AG09309 (cell line): ENCODE measurements at regions not wholly inside any gene's neighbourhood (a gene's known extent, or its start where the extent isn't known, plus 50 kb on each side); places are given as distances from the start of the nearest gene placed in this dataset.

Experiments
- DNase-seq: peaks from one replicate; pipeline ENCODE4 v3.0.0-alpha.2; 2010; ENCODE audit warnings: low read depth
- H3K4me3 ChIP-seq: 2 replicates; pipeline ENCODE4 v1.5.1; 2011; ENCODE audit warnings: mild to moderate bottlenecking, low read depth, low read length, moderate library complexity; ENCODE audit not compliant: control insufficient read depth
- CTCF ChIP-seq: IDR thresholded peaks from 2 replicates; pipeline ENCODE4 v1.5.1; 2011; ENCODE audit warnings: mild to moderate bottlenecking, low read depth, low read length, inconsistent platforms; ENCODE audit not compliant: insufficient read depth, control insufficient read depth; ENCODE audit errors: missing control alignments

GRCh38 chrX:145673841-145674240 lies 143.8 kb upstream of the SLITRK2 start:
- no peak overlapping the region for H3K4me3 ChIP-seq
- no peak for TF ChIP-seq CTCF
- DNase-seq, result no peak

GRCh38 chrX:145677109-145677817 lies 140.4 kb upstream of the SLITRK2 start:
- no peak for TF ChIP-seq CTCF
- no peak overlapping the region for H3K4me3 ChIP-seq
- DNase-seq, result no peak

DNA sequence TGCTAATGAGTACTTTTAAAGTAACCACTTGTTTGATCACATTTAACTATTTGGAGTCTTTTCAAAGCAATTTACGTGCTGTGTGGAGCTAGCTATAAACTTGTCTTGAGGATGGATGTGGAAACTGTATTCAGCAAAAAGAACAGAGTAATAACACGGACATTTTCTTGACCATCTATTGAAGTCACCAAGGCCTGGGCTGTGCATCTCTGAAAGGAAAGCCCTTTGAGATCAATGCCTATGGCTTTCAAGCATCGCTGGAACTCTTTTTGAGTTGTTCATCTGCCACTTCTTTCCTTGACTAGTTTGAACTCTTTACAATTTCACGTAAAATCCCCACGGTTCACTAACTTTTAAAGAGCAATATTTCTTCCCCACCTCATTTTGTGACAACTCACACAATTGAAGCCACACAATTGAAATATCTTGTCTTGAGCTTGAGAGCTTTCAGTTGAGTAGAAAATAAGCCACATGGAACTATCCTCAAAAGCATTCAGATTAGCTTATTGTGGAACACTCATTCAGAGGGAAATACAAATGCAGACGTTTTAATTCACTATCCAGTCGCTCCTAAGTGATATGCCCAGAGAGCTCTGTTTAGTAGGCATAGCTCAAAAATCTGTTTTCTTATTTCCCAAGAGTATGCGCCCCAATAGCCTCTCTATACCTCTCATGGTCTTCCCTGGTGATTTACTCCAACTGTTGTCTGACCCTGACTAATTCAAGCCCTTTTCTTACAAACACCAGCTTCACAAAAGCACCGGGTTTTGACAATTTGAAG lies 134.9 kb upstream of the SLITRK2 start:
- no peak overlapping the region for H3K4me3 ChIP-seq
- no peak for DNase-seq
- TF ChIP-seq CTCF, result no peak

- no peak for TF ChIP-seq CTCF
- no peak for DNase-seq
- H3K4me3 ChIP-seq, result no peak overlapping the region
Measured at GRCh38 chrX:145687146-145687545, 130.5 kb upstream of the SLITRK2 start.

- H3K4me3 ChIP-seq, result no peak overlapping the region
- no peak for TF ChIP-seq CTCF
- no peak for DNase-seq
Measured at GRCh38 chrX:145687707-145688106, 129.9 kb upstream of the SLITRK2 start.

DNA sequence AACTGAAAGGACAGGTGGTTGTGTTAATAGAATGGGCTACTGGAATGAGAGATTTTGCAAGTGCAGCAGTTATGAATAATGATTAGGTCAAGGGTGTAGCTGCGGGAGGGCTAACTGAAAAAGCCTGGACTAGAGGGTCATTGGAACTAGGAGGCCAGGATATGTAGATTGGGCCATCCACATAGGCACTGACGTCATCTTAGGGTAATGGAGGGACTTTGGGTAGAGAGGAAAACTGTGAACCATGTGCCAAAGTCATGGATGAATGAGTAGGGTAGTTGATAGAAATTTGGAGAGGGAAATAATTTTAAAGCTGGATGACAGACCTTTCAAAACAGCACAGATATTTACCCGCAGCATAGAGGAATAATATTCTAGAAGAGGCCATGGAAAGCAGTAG lies 123.6 kb upstream of the SLITRK2 start:
- no peak for TF ChIP-seq CTCF
- no peak overlapping the region for H3K4me3 ChIP-seq
- DNase-seq, result no peak
